ENCODE measurements at regions not wholly inside any gene's neighbourhood (a gene's known extent, or its start where the extent isn't known, plus 50 kb on each side); places are given as distances from the start of the nearest gene placed in this dataset.

GRCh38 chrX:150217609-150218008 is 145.5 kb upstream of the MAMLD1 start:
- TF ChIP-seq CTCF (IDR thresholded peaks at IDR 0.05) = no peak
- TF ChIP-seq POLR2A (IDR thresholded peaks at IDR 0.05) = no peak
